ENCODE measurements at regions not wholly inside any gene's neighbourhood (a gene's known extent, or its start where the extent isn't known, plus 50 kb on each side); places are given as distances from the start of the nearest gene placed in this dataset.

- TF ChIP-seq CTCF (IDR thresholded peaks at IDR 0.05; ENCODE audit: extremely low read depth in 1 of 2, insufficient read depth in 1 of 2, low read depth in 1 of 2, low read length in 2 of 2) (no peak), POLR2A (IDR thresholded peaks at IDR 0.05; ENCODE audit: low read depth, low read length) (no peak), GATA2 (IDR thresholded peaks at IDR 0.05; ENCODE audit: insufficient read depth, insufficient read length, low read depth, low read length) (no peak)
These were observed 177.4 kb downstream of the TBXT start for GRCh38 chr6:165990216-165990615.

Measured in endothelial cell of umbilical vein (primary cell).